IMR-90 (cell line): ENCODE measurements at regions not wholly inside any gene's neighbourhood (a gene's known extent, or its start where the extent isn't known, plus 50 kb on each side); places are given as distances from the start of the nearest gene placed in this dataset.

Experiments used
- ATAC-seq: fragments of 200-7000 bp; cut with Tn5 transposase; 2 replicates; pipeline ENCODE4 v1.9.1; 2020; ENCODE audit warnings: low read depth, mild to moderate bottlenecking, moderate library complexity
- BruUV-seq: library from RNA; stranded (reverse); fragments of 400-500 nt; replicated peaks from 2 replicates; lab custom pipeline; 2021; lab: Mats Ljungman, UMichigan
- CTCF ChIA-PET: fragments of 300-600 bp; formaldehyde crosslinking; extraction: SDS; loops from one replicate; lab custom pipeline; 2021; ENCODE audit warnings: antibody characterized with exemption; lab: Yijun Ruan, JAX
- POLR2A ChIA-PET: fragments of 300-600 bp; sonication (Branson Sonifier 250); formaldehyde crosslinking; loops from one replicate; lab custom pipeline; 2022; ENCODE audit warnings: antibody characterized with exemption; ENCODE audit not compliant: unreplicated experiment; lab: Charles Lee
- DNase-seq: peaks from one replicate; pipeline ENCODE4 v3.0.0; 2013
- H2AFZ ChIP-seq: replicated peaks from 2 replicates; pipeline ENCODE3; 2013; ENCODE audit warnings: low read length, mild to moderate bottlenecking; ENCODE audit not compliant: poor library complexity
- H2AK5ac ChIP-seq: 2 replicates; pipeline ENCODE4 v1.6.1; 2013; ENCODE audit warnings: low read depth, low read length, inconsistent platforms
- H2AK9ac ChIP-seq: replicated peaks from 2 replicates; pipeline ENCODE3; 2013; ENCODE audit warnings: mild to moderate bottlenecking, low read depth, low read length, moderate library complexity; ENCODE audit not compliant: poor library complexity
- H2BK120ac ChIP-seq: 2 replicates; pipeline ENCODE4 v1.6.1; 2013; ENCODE audit warnings: low read depth, low read length, inconsistent platforms
- H2BK15ac ChIP-seq: 3 replicates; pipeline ENCODE4 v1.6.1; 2013; ENCODE audit warnings: low read depth, low read length, inconsistent platforms
- H2BK20ac ChIP-seq: 2 replicates; pipeline ENCODE4 v1.6.1; 2013; ENCODE audit warnings: low read depth, mild to moderate bottlenecking, inconsistent platforms, low read length, moderate library complexity
- H2BK5ac ChIP-seq: 2 replicates; pipeline ENCODE4 v1.6.1; 2013; ENCODE audit warnings: mild to moderate bottlenecking, low read depth, low read length, inconsistent platforms; ENCODE audit not compliant: poor library complexity, severe bottlenecking
- H3K14ac ChIP-seq: replicated peaks from 2 replicates; pipeline ENCODE4 v1.6.1; 2013; ENCODE audit warnings: low read depth, low read length, inconsistent platforms
- H3K18ac ChIP-seq: 2 replicates; pipeline ENCODE4 v1.6.1; 2013; ENCODE audit warnings: low read depth, low read length, control low read depth
- H3K23ac ChIP-seq: 2 replicates; pipeline ENCODE4 v1.6.1; 2013; ENCODE audit warnings: low read depth, low read length, inconsistent platforms
- H3K27ac ChIP-seq: 2 replicates; pipeline ENCODE4 v1.5.1; 2013; ENCODE audit warnings: mild to moderate bottlenecking, control low read depth, low read length; ENCODE audit not compliant: insufficient read depth
- H3K27me3 ChIP-seq: 2 replicates; pipeline ENCODE4 v1.6.1; 2013; ENCODE audit warnings: low read length; ENCODE audit not compliant: control insufficient read depth, insufficient read depth
- H3K36me3 ChIP-seq: 2 replicates; pipeline ENCODE4 v1.6.1; 2013; ENCODE audit warnings: low read length, mixed read lengths; ENCODE audit not compliant: control insufficient read depth, insufficient read depth
- H3K4ac ChIP-seq: 2 replicates; pipeline ENCODE4 v1.6.1; 2013; ENCODE audit warnings: low read depth, low read length, inconsistent platforms
- H3K4me1 ChIP-seq: 2 replicates; pipeline ENCODE4 v1.6.1; 2013; ENCODE audit warnings: low read length, mixed read lengths; ENCODE audit not compliant: control insufficient read depth, insufficient read depth
- H3K4me2 ChIP-seq: 2 replicates; pipeline ENCODE4 v1.6.1; 2013; ENCODE audit warnings: low read depth, mild to moderate bottlenecking, control low read depth, low read length, moderate library complexity
- H3K4me3 ChIP-seq: 2 replicates; pipeline ENCODE4 v1.5.1; 2013; ENCODE audit warnings: low read depth, mild to moderate bottlenecking, control low read depth, low read length, moderate library complexity; ENCODE audit not compliant: insufficient read depth
- H3K56ac ChIP-seq: 2 replicates; pipeline ENCODE4 v1.6.1; 2013; ENCODE audit warnings: low read length, inconsistent platforms; ENCODE audit not compliant: insufficient read depth; ENCODE audit errors: extremely low read depth
- H3K79me1 ChIP-seq, 2 experiments: 2 replicates each; pipeline ENCODE4 v1.6.1; 2013; ENCODE audit warnings: low read length in 2 of 2, inconsistent platforms in 1 of 2, low read depth in 1 of 2
- H3K9ac ChIP-seq: 2 replicates; pipeline ENCODE4 v1.6.1; 2013; ENCODE audit warnings: low read depth, low read length, control low read depth
- H3K9me1 ChIP-seq: 2 replicates; pipeline ENCODE4 v1.6.1; 2013; ENCODE audit warnings: low read length, inconsistent platforms; ENCODE audit not compliant: insufficient read depth
- H3K9me3 ChIP-seq: 2 replicates; pipeline ENCODE4 v1.6.1; 2013; ENCODE audit warnings: low read length; ENCODE audit not compliant: control insufficient read depth, insufficient read depth
- H4K20me1 ChIP-seq: 2 replicates; pipeline ENCODE4 v1.6.1; 2013; ENCODE audit warnings: low read length, inconsistent platforms; ENCODE audit not compliant: insufficient read depth
- H4K5ac ChIP-seq: 2 replicates; pipeline ENCODE4 v1.6.1; 2013; ENCODE audit warnings: mild to moderate bottlenecking, low read depth, low read length, control low read depth
- H4K8ac ChIP-seq, 2 experiments: 2 replicates each; pipeline ENCODE4 v1.6.1; 2013; ENCODE audit warnings: low read depth in 2 of 2, low read length in 2 of 2, control low read depth in 1 of 2, inconsistent platforms in 1 of 2
- H4K91ac ChIP-seq: 2 replicates; pipeline ENCODE4 v1.6.1; 2013; ENCODE audit warnings: low read depth, low read length, inconsistent platforms; ENCODE audit not compliant: insufficient read depth
- CEBPB ChIP-seq: IDR thresholded peaks from 2 replicates; pipeline ENCODE4 v1.6.1; 2012; ENCODE audit warnings: low read depth, low read length, improper control_type of control experiment
- MAZ ChIP-seq: IDR thresholded peaks from 2 replicates; pipeline ENCODE4 v1.6.1; 2012; ENCODE audit warnings: low read depth, mild to moderate bottlenecking, low read length, improper control_type of control experiment, moderate library complexity, borderline replicate concordance
- POLR2A ChIP-seq: IDR thresholded peaks from 2 replicates; pipeline ENCODE4 v1.6.1; 2012; ENCODE audit warnings: mild to moderate bottlenecking, low read depth, low read length
- RAD21 ChIP-seq: IDR thresholded peaks from 2 replicates; pipeline ENCODE4 v1.6.1; 2012; ENCODE audit warnings: low read length, improper control_type of control experiment
- RCOR1 ChIP-seq: IDR thresholded peaks from 2 replicates; pipeline ENCODE4 v1.6.1; 2012; ENCODE audit warnings: mild to moderate bottlenecking, low read length, improper control_type of control experiment; ENCODE audit not compliant: insufficient replicate concordance
- SMC3 ChIP-seq: fragments of 150-350 bp; IDR thresholded peaks from 2 replicates; pipeline ENCODE4 v1.6.1; 2016; ENCODE audit warnings: low read depth, mild to moderate bottlenecking, antibody characterized with exemption, low read length, moderate library complexity
- WGBS, 2 experiments: methylation state at CpG; one replicate each; pipeline versions ENCODE4 v1.1.5 to v1.1.7; 2013; ENCODE audit warnings: missing lambda C conversion rate in 2 of 2; ENCODE audit not compliant: insufficient read length in 1 of 2; ENCODE audit errors: extremely low coverage in 2 of 2; 5-methylcytosine and 5-hydroxymethylcytosine counted together
- dilution Hi-C: fragments of 300-500 bp; cut with HindIII; formaldehyde crosslinking; loops from one replicate; pipeline ENCODE4 v1.14.3; 2018; ENCODE audit warnings: low sequenced_read_pairs; ENCODE audit not compliant: unreplicated experiment
- in situ Hi-C: fragments of 300-500 bp; cut with MboI; formaldehyde crosslinking; loops from 3 replicates; pipeline ENCODE4 v1.14.3; 2019; ENCODE audit warnings: low sequenced_read_pairs, inconsistent platforms, mixed read lengths
- intact Hi-C: fragments of 100-400 bp; cut with micrococcal nuclease; formaldehyde crosslinking; loops from 2 replicates; pipeline ENCODE4 v1.10.0; 2022

GRCh38 chr9:105880517-105880916, 186.2 kb downstream of the TMEM38B start:
- intact Hi-C loops (no loop called here), in situ Hi-C loops (no loop called here)

More at GRCh38 chr9:105880517-105880916, 186.2 kb downstream of the TMEM38B start:
- Histone ChIP-seq H2BK20ac (no peak overlapping the region), H3K4me1 (no peaks in the 10 kb centered on the region), H3K18ac (no peak overlapping the region), H3K9me1 (no peaks in the 10 kb centered on the region), H4K20me1 (no peaks in the 10 kb centered on the region), H4K5ac (no peak overlapping the region), H3K27me3 (no peaks in the 10 kb centered on the region), H4K8ac (no peak overlapping the region), H2AFZ (no peak overlapping the region), H4K91ac (no peak overlapping the region), H3K23ac (no peak overlapping the region), H3K4me3 (no peak overlapping the region), H2BK5ac (no peak overlapping the region), H3K14ac (no peak overlapping the region), H3K27ac (no peak overlapping the region), H2BK15ac (no peak overlapping the region), H3K9me3 (no peaks in the 10 kb centered on the region), H3K56ac (no peak overlapping the region), H2BK120ac (no peak overlapping the region), H2AK5ac (no peak overlapping the region), H2AK9ac (no peak overlapping the region), H3K4me2 (no peak overlapping the region), H3K36me3 (no peaks in the 10 kb centered on the region), H3K4ac (no peak overlapping the region), H3K9ac (no peak overlapping the region), H3K79me1 (no peaks in the 10 kb centered on the region)
- WGBS, 2 experiments = no CpG with 5 or more reads among the region's 1 CpG
- DNase-seq = no peak
- ChIA-PET CTCF (no interaction called here), POLR2A (no interaction called here)
- ATAC-seq = no peak
- dilution Hi-C loops = no loop called here
- no TSS peak for BruUV-seq
- no peak for TF ChIP-seq CEBPB
- no peak for TF ChIP-seq SMC3
- no peak for TF ChIP-seq POLR2A
- no peak for TF ChIP-seq MAZ
- TF ChIP-seq RAD21 = no peak
- TF ChIP-seq RCOR1 = no peak
